TTC549 (cell line): ENCODE measurements at regions not wholly inside any gene's neighbourhood (a gene's known extent, or its start where the extent isn't known, plus 50 kb on each side); places are given as distances from the start of the nearest gene placed in this dataset.

ENCODE experiments used
- FAIRE-seq: peaks from 2 replicates; lab custom pipeline; 2012; peaks lifted over from hg19 to GRCh38; lab: Jason Lieb, UNC

DNA sequence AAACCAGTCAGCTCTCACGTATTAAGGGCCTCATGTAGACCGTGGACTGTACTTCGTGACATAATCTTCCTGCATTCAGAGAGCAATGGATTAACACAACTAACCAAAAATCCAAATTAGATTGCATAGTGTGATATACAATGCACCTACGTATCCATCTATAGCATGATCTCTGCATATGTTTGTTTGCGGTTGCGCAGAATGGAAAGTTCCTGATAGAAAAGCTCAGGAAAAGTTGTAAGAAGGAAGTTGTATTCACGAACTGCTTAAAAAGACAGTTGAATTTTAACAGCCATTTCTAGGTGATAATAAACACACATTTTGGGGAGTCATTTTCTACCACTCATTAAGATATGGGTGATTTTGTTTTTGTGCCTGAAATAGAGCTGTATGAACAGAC lies 869.0 kb downstream of the TLE4 start:
- no peak for FAIRE-seq

DNA sequence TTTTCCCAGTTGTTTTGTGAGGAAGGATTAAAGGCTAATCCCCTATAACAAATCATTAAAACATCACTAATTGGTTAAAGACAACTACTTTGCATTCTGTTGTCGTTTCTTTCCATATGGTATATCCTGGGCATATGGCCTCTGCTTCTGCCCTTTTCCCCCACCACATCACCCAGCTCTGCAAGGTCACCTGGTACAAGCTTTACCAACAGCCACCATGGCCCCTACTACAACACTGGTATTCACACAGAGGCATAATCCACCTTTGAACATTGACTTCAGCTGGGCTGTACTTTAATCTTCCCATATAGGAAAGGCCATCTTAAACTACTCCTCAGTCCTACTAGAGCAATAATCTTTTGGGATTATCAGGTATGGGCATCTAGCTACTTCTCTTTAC lies 866.1 kb downstream of the TLE4 start:
- FAIRE-seq, result no peak

DNA sequence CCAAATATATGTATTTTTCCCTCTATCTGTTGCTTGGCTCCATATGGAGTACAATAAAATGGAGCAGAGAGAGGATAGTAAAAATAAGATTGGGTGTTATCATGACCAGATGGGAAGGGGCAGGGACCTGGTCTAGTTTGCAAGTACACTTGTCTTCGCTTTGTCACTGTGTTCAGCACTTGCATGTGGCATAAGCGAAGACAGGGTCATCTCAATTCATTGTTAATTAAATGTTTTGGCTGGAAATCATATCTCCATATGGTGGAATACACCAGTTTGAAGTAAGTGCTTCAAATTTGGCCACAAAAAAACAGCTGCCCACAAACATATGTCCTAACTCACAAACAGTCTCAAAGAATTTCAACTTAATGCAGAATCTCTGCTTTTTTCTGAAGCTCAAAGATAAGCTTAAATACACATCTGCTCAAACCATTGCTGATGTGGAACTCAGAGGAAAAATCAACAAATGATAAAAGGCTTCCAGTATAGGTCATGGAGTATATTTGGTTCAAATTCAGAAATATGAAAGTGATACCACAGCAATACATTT lies 865.4 kb downstream of the TLE4 start:
- FAIRE-seq, result no peak

DNA sequence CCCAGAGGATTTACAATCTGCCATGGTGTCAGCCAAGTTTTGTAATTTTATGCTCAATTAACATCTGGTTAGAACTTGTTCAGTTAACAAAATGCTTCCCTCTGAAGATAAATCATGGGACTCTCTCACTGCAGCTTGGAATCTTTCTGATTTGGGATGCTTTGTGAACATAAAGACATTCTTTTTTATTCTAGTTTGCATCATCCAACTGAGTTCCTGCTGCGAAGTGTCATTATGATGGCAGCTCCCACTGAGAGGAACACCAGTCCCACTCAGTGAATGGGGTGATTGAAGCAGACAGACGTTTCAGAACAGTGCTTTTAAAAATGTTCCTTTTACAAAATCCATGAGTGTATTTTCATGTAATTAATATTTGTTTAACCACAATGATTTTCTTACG lies 863.8 kb downstream of the TLE4 start:
- FAIRE-seq, result no peak

DNA sequence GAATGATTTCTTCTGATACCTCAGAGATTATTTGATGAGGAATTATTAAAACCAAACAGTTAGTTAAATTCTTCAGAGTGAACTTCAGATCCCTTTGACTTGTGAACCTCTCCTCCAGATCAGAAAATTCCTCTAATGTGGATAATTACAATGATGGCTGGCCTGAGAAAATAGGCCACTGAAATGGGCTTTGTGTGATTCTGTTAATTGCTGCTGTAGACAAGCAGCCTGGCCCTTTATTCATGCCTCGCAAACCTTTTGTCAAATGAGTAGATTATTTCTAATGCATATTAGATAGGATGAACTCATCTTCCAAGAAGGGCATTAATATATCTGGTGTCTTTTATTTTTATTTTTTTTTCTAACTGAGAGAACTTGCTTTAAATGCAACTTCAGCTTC lies 855.2 kb downstream of the TLE4 start:
- FAIRE-seq, result no peak

DNA sequence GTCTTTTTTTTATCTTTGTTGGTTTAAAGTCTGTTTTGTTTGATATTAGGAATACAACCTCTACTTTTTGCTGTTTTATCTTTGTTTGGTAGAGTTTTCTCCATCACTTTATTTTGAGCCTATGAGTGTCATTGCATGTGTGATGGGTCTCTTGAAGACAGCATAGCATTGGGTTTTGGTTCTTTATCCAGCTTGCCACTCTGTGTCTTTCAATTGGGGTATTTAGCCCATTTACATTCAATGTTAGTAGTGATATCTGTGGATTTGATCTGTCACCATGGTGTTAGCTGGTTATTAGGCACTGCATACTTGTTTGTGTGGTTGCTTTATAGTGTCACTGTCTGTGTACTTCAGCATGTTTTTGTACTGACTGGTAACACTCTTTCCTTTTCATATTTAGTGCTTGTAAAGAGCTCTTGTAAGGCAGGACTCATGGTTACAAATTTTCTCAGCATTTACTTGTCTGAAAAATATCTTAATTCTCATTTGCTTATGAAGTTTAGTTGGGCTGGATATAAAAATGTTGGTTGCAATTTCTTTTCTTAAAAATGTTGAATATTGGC lies 845.5 kb downstream of the TLE4 start:
- no peak for FAIRE-seq

DNA sequence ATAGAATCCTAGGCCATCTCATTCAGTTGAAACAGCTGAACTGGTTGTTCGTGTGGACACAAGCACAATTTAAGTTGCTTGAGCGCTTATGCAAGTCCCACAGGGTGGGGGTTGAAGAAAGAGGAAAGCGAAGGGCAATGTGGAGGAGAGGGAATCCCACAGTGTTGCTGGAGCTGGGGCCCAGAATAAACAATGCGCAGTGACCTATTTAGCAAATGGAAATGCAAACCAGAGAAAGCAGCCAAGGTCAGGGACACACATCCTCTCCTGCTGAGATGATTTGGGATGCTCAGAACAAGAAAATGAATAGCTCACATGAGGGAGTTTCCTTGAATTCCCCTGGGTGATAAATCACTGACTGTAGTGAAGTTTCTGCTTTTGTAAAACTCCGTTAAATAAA lies 838.3 kb downstream of the TLE4 start:
- no peak for FAIRE-seq

DNA sequence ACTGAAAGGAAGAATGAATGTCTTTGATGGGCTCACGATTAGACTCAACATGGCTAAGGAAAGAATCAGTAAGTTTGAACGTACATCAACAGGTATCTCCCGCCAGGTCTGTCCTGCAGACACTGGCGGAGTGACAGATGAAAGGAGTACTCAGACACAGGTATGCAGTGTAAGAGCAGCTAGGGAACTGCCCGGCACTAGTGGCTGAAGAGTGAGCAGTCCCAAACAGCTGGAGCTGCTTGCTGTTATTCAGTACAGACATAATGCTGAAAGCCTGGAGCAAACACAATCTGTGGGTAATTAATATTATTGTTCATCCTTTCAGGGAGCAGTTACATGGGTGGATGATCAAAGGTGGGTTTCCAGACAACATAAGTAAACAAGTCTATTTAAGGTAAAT lies 835.5 kb downstream of the TLE4 start:
- no peak for FAIRE-seq

DNA sequence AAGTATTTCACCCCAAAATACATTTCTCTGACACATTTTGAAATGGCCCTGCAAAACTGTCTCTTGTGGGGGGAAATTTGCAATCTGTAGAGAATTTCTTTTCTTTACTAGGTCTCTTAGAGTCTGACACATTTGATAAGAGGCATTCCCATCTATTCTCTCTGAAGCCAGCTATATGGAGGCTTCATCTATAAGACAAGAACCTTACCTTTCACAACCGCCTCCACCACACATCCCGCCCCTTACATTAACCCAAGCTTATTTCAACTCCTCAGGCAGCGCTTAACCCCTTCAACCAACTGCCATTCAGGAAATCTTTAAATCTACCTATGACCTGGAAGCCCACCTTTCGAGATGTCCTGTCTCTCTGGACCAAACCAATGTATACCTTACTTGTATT lies 829.5 kb downstream of the TLE4 start:
- no peak for FAIRE-seq

DNA sequence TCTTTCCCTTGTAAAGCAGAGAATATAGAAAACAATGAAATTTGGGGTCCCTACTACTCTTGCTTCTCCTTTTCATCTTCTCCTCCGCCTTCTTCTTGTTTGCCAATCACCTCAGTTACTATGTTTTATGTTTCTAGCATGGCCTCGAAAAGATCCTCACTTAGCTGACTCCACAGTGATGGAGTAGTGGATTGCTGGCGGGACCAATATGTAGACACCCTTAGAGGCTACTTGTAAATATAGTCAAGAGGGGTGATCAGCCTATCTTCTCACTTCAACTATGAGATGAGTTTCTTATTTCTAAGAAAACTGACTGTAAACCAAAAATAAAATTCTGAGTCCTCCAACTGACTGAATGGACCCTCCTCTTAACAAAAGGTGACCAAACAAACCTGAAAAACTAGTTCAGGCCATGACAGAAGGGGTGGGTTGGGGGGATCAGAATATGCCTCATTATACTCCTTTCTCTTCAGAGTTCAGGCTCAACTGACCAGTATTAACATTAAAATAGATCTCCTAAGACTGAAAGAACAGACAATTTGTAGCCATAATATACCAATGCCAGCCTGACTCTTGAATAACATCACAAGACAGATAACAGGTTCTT lies 829.0 kb downstream of the TLE4 start:
- no peak for FAIRE-seq

DNA sequence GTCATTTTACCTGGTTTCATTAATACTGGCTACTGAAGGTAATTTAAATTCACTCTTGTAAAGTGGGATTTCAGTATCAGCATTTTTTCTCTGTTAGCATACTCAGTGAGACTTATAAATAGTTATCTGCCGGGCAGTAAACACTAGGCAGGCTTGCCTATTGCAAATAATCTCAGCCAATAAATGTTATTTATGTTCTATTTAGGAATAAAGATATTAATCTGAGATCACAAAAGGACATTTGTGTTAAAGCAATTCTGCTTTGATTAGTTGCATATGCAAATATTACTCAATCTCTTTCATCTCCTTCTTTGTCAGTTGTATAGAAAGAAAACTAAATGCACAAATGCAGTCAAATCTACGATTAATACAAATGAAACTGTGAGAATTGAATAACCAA lies 827.8 kb downstream of the TLE4 start:
- no peak for FAIRE-seq

DNA sequence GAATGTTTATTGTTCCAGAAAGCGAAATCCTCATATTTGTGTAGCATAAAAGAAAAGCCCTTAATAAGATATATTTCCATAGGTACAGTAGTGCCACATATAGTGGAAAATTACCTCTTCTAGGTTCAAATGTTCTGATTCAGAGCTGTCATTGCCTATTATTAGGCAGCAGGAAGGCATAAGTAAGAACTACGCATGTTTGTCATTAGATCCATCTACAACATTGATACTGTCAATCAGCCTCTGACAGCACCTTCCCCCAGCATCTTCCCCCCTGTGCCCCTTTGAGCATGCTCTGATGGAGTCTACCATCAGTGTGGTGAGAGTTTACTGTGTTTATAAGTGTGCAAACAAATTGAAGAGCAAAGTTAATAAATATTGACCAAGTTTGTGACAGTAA lies 816.1 kb downstream of the TLE4 start:
- FAIRE-seq, result no peak

DNA sequence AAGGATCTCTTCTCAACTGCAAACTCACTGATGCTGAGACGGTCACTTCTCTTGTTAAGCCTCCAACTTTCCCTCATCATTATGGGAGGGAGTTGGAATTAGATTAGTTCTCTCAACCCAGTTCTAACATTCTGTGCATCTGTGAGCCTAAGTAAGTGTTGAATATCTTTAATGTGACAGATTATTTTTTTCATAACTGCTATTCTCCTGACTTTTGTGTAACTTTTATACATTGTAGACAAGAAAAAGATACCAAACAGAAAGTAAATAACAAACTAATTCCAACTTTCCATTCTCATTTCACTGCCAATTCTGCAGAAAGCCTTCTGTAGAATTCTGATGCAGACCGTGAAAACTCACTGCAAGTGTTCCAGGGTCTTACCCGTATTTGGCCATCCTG lies 813.5 kb downstream of the TLE4 start:
- no peak for FAIRE-seq

DNA sequence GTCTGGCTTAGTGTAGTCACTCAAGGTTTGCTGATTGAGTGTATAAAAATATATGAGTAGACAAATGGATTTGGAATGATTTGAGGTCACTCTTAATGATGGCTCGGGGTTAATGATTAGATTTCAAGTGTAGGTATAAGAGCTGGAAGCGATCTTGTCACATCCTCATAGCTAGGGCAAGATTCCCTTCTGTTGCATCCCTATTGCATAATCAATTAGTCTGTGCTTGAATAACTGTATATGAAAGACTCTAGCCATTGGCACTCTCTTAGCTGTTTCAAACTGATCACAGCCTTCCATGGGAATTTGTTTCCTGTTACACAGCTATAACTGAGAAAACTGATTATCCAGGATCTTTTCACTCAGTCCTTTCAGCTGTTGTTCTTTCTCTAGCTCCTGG lies 811.6 kb downstream of the TLE4 start:
- no peak for FAIRE-seq

DNA sequence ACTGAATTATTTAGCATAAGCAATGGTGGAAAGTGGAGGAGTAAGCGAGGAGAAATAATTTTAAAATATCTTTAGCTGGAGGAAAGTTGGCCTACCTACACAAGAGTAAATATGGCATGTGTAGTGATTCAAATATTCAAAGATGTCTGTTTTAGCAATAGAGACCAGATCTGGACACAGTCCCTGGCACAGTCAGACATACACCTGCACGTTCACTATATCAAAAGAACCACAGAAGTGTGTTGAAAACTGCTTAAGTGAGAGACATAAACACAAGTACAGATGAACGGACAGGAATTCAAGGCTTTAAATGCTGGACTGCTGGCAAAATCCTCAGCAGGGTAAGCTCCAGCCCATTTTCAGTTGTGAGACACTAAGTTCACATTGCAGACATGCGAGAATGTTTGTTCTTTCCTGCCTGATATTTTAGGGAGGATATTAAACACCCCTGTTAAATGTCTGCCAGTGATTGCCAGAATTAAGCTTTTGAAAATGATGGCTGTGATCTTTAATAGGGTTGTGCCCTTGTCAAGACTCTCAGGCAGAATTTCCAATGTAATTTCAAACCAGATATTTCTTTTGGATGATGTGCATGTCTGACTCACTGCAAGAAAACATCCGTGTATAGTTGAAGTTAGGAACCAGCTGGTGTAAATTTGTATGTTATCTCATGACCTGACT lies 810.6 kb downstream of the TLE4 start:
- no peak for FAIRE-seq

DNA sequence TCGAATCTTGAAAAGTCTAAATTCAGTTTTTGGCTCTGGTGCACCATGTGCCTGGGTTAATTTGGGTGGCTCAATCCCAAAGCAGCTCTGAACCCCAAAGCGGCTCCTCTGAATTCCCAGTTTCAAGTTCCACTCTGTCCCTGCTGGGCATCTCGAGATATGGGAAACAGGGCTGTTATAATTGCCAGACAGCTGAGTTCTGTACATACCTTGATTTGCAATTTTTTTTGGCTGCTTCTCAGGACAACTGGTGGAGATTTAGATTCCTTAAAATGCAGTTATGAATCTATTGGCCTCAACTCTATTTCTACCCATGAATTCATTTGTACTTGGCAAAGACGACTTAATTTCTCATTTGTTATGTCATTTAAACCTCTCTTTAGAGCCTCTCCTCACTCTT lies 808.5 kb downstream of the TLE4 start:
- FAIRE-seq, result no peak

DNA sequence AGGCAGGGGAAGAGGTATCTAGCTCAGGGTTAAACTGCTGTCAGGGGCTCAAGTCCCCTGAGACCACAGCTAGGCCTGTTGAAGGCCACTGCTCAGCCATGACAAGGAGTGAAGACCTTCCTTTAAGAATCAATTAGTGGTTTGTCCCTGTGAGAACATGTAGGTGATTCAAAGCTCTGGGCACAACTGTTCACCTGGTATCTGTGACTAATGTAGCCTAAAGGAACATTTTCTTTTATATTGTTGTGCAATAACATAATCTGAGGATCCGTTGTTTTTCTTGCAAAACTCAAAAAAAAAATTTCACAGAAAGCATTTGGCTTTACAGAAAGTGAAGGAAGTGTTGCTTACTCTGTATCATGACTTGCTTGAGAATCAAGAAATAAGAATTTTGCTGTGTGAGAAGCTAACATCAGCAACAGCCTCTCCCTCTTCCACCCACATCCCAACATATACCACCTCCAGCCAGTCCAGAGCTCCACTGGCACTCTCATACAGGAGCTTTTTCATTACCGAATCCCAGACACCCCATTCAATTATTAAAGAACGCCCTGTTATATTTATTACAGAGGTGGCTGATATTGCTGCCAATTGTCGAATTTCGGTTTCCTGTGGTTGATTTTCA lies 807.0 kb downstream of the TLE4 start:
- no peak for FAIRE-seq

DNA sequence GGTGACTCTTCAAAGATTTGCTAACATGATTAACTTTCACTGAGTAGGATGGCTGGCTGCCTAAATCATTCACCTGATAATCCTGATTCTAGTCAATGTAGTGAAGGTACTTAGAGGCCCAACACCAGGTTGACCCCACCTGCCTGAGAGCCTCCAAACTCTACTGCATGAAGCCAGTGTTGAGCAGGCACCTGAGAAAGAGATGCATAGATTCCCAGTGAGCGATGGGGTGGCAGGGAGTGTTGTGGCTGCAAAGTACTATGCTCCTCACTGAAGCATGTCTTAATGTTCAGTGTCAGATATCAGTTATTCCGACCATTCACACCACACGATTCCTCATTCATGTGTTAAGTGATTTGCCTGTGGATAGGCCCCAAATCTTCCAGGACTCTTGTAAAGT lies 804.4 kb downstream of the TLE4 start:
- no peak for FAIRE-seq

DNA sequence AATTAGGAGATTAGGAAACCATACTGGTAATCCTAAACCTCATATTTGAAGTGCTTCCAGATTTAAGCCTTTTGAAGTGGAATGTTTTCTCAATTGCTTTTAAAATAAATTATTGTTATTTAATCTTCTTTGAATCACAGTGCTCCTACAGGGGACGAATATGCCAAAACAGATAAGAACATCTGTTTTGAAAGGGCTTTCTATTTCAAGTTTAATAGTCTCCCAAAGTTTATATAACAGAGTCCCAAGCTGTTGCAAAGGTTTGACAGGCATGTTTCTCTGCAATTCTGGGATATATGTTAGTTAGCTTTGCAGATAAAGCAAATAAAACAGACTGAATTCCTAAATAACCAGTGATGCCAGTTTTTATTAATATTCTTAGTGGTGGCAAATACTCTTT lies 803.7 kb downstream of the TLE4 start:
- no peak for FAIRE-seq

DNA sequence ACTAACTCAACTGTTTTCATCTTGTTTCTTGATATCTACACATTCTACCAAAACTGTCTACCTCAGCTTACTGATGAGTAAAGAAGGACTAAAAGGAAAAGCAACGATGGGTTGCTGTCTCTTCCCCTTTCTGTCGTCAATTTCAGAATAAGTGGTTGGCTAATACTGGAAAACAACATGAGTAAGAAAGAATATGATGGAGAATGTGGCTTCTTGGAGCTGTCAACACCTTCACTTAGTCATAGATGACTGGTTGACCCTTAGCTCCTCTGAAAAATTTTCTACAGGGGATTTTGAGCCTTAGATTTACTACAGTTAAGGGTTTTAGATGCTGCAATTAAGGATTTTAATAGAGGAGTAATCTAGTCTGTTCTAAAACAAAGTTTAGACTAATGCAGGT lies 797.9 kb downstream of the TLE4 start:
- no peak for FAIRE-seq

DNA sequence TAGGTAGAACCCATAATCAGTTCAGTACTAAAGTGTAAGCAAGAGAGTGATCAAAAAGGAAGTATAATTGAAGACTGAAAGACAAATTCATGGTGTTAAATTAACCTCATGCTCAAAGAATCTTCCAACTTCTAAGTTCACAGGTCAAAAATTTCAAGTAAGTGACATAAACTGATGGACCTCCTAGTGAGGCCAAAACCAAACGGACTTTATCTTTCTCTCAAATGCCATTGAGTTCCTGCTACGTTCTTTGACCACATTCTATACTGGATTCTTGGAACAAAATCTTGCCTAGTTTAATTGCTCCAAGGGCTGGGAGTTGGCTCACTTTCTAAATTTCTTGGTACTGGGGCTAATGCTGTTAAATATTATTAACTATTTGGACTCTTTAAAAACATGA lies 794.9 kb downstream of the TLE4 start:
- no peak for FAIRE-seq

DNA sequence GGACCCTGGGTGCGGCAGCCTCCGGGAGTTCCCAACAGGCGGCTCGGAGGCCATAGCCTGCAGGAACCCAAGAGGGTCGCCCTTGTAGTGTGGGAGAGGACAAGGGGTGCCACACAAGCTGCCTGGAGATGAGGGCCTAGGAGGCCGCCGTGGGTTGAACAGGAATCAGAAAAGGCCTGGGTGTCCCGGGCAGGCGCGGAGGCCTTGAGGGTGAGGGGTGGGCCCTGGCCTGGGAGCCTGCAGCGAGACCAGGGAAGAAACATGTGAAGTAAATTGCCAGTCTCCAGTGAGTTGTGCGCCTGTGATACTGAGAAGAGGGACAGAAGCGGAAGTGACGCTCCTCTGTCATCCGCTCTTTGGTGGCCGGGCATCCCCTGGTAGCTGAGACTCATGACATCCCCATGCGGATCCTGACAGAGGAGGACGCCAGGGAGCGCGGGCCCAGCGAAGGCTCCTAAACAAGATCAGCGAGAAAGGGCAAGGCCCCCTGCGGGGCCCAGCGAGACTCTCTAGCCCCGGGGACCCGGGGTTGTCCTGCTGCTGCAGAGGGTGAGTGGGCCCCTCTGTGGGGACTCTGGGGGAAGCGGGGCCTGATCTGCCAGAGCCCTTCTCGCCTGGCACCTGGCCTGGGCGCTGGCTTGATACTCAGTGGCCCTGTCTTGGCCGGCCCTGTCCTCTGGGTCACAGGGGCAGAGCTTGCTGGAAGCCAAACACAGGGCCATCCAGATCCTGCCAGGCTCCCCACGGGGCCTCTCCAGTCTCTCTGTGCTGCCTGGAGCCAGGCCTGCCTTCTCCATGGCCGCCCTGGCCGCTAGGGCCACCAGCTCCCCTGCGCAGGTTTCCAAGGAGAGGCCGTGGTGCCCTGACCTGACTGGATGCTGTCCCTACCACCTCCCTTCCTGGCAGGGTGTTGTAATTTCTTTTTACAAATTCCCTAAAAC lies 788.4 kb downstream of the TLE4 start:
- FAIRE-seq, result no peak
